ENCODE measurements at regions not wholly inside any gene's neighbourhood (a gene's known extent, or its start where the extent isn't known, plus 50 kb on each side); places are given as distances from the start of the nearest gene placed in this dataset.
A peak's percentile ranks its signal among the peaks of the same experiment; 100 is the strongest.

GRCh38 chr5:30069441-30070263 lies 1123.8 kb upstream of the CDH6 start:
- H3K4me3 Mint-ChIP-seq (ENCODE audit: unreplicated experiment): no peak overlapping the region

GRCh38 chr5:30063503-30063902 lies 1130.0 kb upstream of the CDH6 start:
- H3K27me3 Mint-ChIP-seq (ENCODE audit: low read depth): no peaks in the 10 kb centered on the region
- no peak overlapping the region for H3K27ac Mint-ChIP-seq (ENCODE audit: unreplicated experiment)
- TF ChIP-seq CTCF (IDR thresholded peaks at IDR 0.05): no peak
- H3K4me3 Mint-ChIP-seq (ENCODE audit: unreplicated experiment): no peak overlapping the region
- peaks cover 4% of the 10 kb centered on the region for H3K9me3 Mint-ChIP-seq (ENCODE audit: low read depth)
- H3K4me1 Mint-ChIP-seq (ENCODE audit: low read depth): peaks cover 20% of the 10 kb centered on the region
- DNase-seq (ENCODE audit: low spot score): no peak
- H3K36me3 Mint-ChIP-seq (ENCODE audit: low read depth): no peaks in the 10 kb centered on the region

More at GRCh38 chr5:30069441-30070263, 1123.8 kb upstream of the CDH6 start:
- no peak overlapping the region for H3K27ac Mint-ChIP-seq (ENCODE audit: unreplicated experiment)
- H3K36me3 Mint-ChIP-seq (ENCODE audit: low read depth): peaks cover 1% of the 10 kb centered on the region
- no peak for TF ChIP-seq CTCF (IDR thresholded peaks at IDR 0.05)
- peaks cover 28% of the 10 kb centered on the region for H3K4me1 Mint-ChIP-seq (ENCODE audit: low read depth)
- peak; percentile 81 for DNase-seq (ENCODE audit: low spot score)
- peaks cover 17% of the 10 kb centered on the region for H3K9me3 Mint-ChIP-seq (ENCODE audit: low read depth)
- no peaks in the 10 kb centered on the region for H3K27me3 Mint-ChIP-seq (ENCODE audit: low read depth)

DNA sequence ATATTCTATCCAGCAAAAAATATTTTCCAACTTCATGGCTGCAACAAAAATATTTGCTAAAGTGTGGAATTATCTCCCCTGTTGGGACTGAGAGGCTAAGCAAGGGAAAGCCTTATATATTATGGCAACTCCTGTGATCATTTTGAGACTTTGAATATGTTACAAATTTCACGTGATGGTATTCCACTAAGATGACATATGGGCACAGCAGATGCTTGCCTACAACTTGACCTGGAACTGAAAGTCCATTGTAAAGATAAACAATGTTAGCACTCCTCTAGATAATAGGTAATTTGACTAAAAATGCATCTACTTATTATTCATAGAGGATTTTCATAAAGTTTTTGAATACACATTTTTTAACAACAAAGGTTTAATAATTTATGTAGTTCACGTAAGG lies 1141.5 kb upstream of the CDH6 start:
- Mint-ChIP-seq H3K4me3 (ENCODE audit: unreplicated experiment) (no peak overlapping the region), H3K27me3 (ENCODE audit: low read depth) (no peaks in the 10 kb centered on the region), H3K36me3 (ENCODE audit: low read depth) (no peaks in the 10 kb centered on the region), H3K27ac (ENCODE audit: unreplicated experiment) (no peak overlapping the region), H3K4me1 (ENCODE audit: low read depth) (peaks cover 18% of the 10 kb centered on the region), H3K9me3 (ENCODE audit: low read depth) (peaks cover 6% of the 10 kb centered on the region)
- no peak for DNase-seq (ENCODE audit: low spot score)
- no peak for TF ChIP-seq CTCF (IDR thresholded peaks at IDR 0.05)

DNA sequence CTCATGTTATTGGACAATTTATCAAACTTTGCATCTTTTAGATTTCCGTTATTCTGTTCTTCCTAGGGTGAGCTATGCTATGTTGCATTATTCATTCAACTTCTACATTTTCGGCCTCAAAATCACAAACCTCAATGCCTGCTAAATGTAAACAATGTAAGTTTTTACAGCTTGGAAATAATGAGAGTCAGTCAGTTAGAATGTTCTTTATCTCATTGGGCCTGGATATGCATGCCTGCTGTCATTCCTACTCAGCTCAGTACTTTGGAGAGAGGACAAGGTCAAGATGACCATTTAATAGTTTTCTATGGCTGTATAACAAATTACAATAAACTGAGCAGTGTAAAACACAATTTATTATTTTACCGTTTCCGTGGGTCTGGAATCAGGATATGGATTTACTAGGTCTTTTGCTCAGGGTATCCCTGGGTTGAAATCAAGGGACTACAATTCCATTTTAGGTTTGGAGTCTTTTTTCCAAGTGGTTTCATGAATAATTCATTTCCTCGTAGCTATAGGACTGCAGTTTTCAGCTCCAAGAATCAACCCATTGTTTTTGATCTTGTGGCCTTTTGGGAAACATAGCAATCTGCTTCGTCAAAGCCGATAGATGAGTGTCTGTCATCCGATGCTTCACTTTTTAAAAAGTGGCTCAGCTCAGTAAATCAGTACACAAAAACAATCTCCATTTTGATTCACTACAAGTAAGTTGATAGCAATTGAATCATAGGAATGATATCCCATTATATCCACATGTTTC lies 1143.2 kb upstream of the CDH6 start:
- Mint-ChIP-seq H3K9me3 (ENCODE audit: low read depth) (peaks cover 2% of the 10 kb centered on the region), H3K4me3 (ENCODE audit: unreplicated experiment) (no peak overlapping the region), H3K27ac (ENCODE audit: unreplicated experiment) (no peak overlapping the region), H3K27me3 (ENCODE audit: low read depth) (no peaks in the 10 kb centered on the region), H3K36me3 (ENCODE audit: low read depth) (no peaks in the 10 kb centered on the region), H3K4me1 (ENCODE audit: low read depth) (peaks cover 25% of the 10 kb centered on the region)
- no peak for DNase-seq (ENCODE audit: low spot score)
- no peak for TF ChIP-seq CTCF (IDR thresholded peaks at IDR 0.05)

GRCh38 chr5:30042677-30043076 lies 1150.8 kb upstream of the CDH6 start:
- H3K4me3 Mint-ChIP-seq (ENCODE audit: unreplicated experiment): no peak overlapping the region
- no peaks in the 10 kb centered on the region for H3K36me3 Mint-ChIP-seq (ENCODE audit: low read depth)
- no peaks in the 10 kb centered on the region for H3K27me3 Mint-ChIP-seq (ENCODE audit: low read depth)
- no peak overlapping the region for H3K27ac Mint-ChIP-seq (ENCODE audit: unreplicated experiment)
- no peak for TF ChIP-seq CTCF (IDR thresholded peaks at IDR 0.05)
- DNase-seq (ENCODE audit: low spot score): peak; percentile 79
- no peaks in the 10 kb centered on the region for H3K9me3 Mint-ChIP-seq (ENCODE audit: low read depth)
- peaks cover 21% of the 10 kb centered on the region for H3K4me1 Mint-ChIP-seq (ENCODE audit: low read depth)
